Large intestine (tissue), 3 donors: ENCODE measurements at regions not wholly inside any gene's neighbourhood (a gene's known extent, or its start where the extent isn't known, plus 50 kb on each side); places are given as distances from the start of the nearest gene placed in this dataset.

Experiments used
- DNase-seq, 2 donors: peaks; one replicate each; pipeline versions ENCODE4 v3.0.0 to v3.0.0-alpha.2; 2013
- H3K27ac ChIP-seq: one replicate; pipeline ENCODE4 v1.5.1; 2013; ENCODE audit warnings: low read length
- H3K27me3 ChIP-seq: 2 replicates; pipeline ENCODE4 v1.6.1; 2013; ENCODE audit warnings: low read length; ENCODE audit not compliant: control insufficient read depth, insufficient read depth
- H3K36me3 ChIP-seq: 2 replicates; pipeline ENCODE4 v1.6.1; 2013; ENCODE audit warnings: low read length; ENCODE audit not compliant: control insufficient read depth, insufficient read depth
- H3K4me1 ChIP-seq: one replicate; pipeline ENCODE4 v1.6.1; 2013; ENCODE audit warnings: low read length; ENCODE audit not compliant: control insufficient read depth, insufficient read depth
- H3K4me3 ChIP-seq: one replicate; pipeline ENCODE4 v1.5.1; 2013; ENCODE audit warnings: low read length
- H3K9me3 ChIP-seq: one replicate; pipeline ENCODE4 v1.6.1; 2013; ENCODE audit warnings: mild to moderate bottlenecking, low read depth, low read length, moderate library complexity; ENCODE audit not compliant: control insufficient read depth
- WGBS: methylation state at CpG from one replicate; pipeline ENCODE4 v1.1.5; 2013; ENCODE audit warnings: low lambda C conversion rate; ENCODE audit not compliant: insufficient coverage; 5-methylcytosine and 5-hydroxymethylcytosine counted together

GRCh38 chr5:68818870-68819269 lies 274.9 kb upstream of the SLC30A5 start:
- no peaks in the 10 kb centered on the region for H3K9me3 ChIP-seq

GRCh38 chr5:68821056-68821455 lies 272.8 kb upstream of the SLC30A5 start:
- no peaks in the 10 kb centered on the region for H3K9me3 ChIP-seq
- H3K4me1 ChIP-seq: no peaks in the 10 kb centered on the region
- H3K4me3 ChIP-seq: no peak overlapping the region
- no CpG with 5 or more reads among the region's 2 CpGs for WGBS
- H3K36me3 ChIP-seq: no peaks in the 10 kb centered on the region
- no peak overlapping the region for H3K27ac ChIP-seq
- DNase-seq: no peak
- no peaks in the 10 kb centered on the region for H3K27me3 ChIP-seq

More at GRCh38 chr5:68818870-68819269, 274.9 kb upstream of the SLC30A5 start:
- Histone ChIP-seq H3K27ac (no peak overlapping the region), H3K4me1 (no peaks in the 10 kb centered on the region), H3K27me3 (no peaks in the 10 kb centered on the region), H3K36me3 (no peaks in the 10 kb centered on the region), H3K4me3 (no peak overlapping the region)
- WGBS: no CpG with 5 or more reads among the region's 3 CpGs
- DNase-seq: no peak

GRCh38 chr5:68822796-68823195 lies 271.0 kb upstream of the SLC30A5 start:
- H3K4me3 ChIP-seq: no peak overlapping the region
- no peaks in the 10 kb centered on the region for H3K36me3 ChIP-seq
- no peaks in the 10 kb centered on the region for H3K27me3 ChIP-seq
- no peak overlapping the region for H3K27ac ChIP-seq
- no CpG with 5 or more reads among the region's 1 CpG for WGBS
- no peak for DNase-seq
- no peaks in the 10 kb centered on the region for H3K9me3 ChIP-seq
- no peaks in the 10 kb centered on the region for H3K4me1 ChIP-seq

GRCh38 chr5:68823301-68823700 lies 270.5 kb upstream of the SLC30A5 start:
- H3K27ac ChIP-seq: no peak overlapping the region
- H3K27me3 ChIP-seq: no peaks in the 10 kb centered on the region
- no peak overlapping the region for H3K4me3 ChIP-seq
- no peaks in the 10 kb centered on the region for H3K4me1 ChIP-seq
- 100% methylated on average over 3 of the region's 6 CpGs for WGBS
- no peaks in the 10 kb centered on the region for H3K9me3 ChIP-seq
- H3K36me3 ChIP-seq: no peaks in the 10 kb centered on the region
- no peak for DNase-seq

GRCh38 chr5:68830377-68830898 lies 263.4 kb upstream of the SLC30A5 start:
- H3K27me3 ChIP-seq: no peaks in the 10 kb centered on the region
- H3K4me3 ChIP-seq: no peak overlapping the region
- no peak overlapping the region for H3K27ac ChIP-seq
- WGBS: 83% methylated on average over 1 of the region's 3 CpGs
- H3K4me1 ChIP-seq: no peaks in the 10 kb centered on the region
- H3K9me3 ChIP-seq: no peaks in the 10 kb centered on the region
- no peak for DNase-seq
- H3K36me3 ChIP-seq: no peaks in the 10 kb centered on the region

- H3K27ac ChIP-seq: no peak overlapping the region
- no peaks in the 10 kb centered on the region for H3K9me3 ChIP-seq
- no peak overlapping the region for H3K4me3 ChIP-seq
- H3K4me1 ChIP-seq: no peaks in the 10 kb centered on the region
- no CpG with 5 or more reads among the region's 4 CpGs for WGBS
- no peak for DNase-seq
- no peaks in the 10 kb centered on the region for H3K27me3 ChIP-seq
- H3K36me3 ChIP-seq: no peaks in the 10 kb centered on the region
Observed at GRCh38 chr5:68834491-68834981, 259.3 kb upstream of the SLC30A5 start.

- Histone ChIP-seq H3K36me3 (no peaks in the 10 kb centered on the region), H3K9me3 (no peaks in the 10 kb centered on the region), H3K27ac (no peak overlapping the region), H3K4me3 (no peak overlapping the region), H3K4me1 (no peaks in the 10 kb centered on the region), H3K27me3 (no peaks in the 10 kb centered on the region)
- no peak for DNase-seq
- WGBS: no CpG with 5 or more reads among the region's 3 CpGs
Observed at GRCh38 chr5:68838157-68838718, 255.6 kb upstream of the SLC30A5 start.

- no peak for DNase-seq
- H3K9me3 ChIP-seq: no peaks in the 10 kb centered on the region
- H3K4me3 ChIP-seq: no peak overlapping the region
- no peaks in the 10 kb centered on the region for H3K27me3 ChIP-seq
- no CpG with 5 or more reads among the region's 5 CpGs for WGBS
- no peak overlapping the region for H3K27ac ChIP-seq
- H3K36me3 ChIP-seq: no peaks in the 10 kb centered on the region
- no peaks in the 10 kb centered on the region for H3K4me1 ChIP-seq
Observed at GRCh38 chr5:68839019-68839552, 254.7 kb upstream of the SLC30A5 start.

- DNase-seq: no peak
- Histone ChIP-seq H3K9me3 (no peaks in the 10 kb centered on the region), H3K27me3 (no peaks in the 10 kb centered on the region), H3K36me3 (no peaks in the 10 kb centered on the region), H3K4me3 (no peak overlapping the region), H3K27ac (no peak overlapping the region), H3K4me1 (no peaks in the 10 kb centered on the region)
- no CpG with 5 or more reads among the region's 3 CpGs for WGBS
Observed at GRCh38 chr5:68843624-68844364, 250.0 kb upstream of the SLC30A5 start.

GRCh38 chr5:68845131-68845530 lies 248.7 kb upstream of the SLC30A5 start:
- Histone ChIP-seq H3K36me3 (no peaks in the 10 kb centered on the region), H3K27me3 (no peaks in the 10 kb centered on the region), H3K4me1 (no peaks in the 10 kb centered on the region), H3K27ac (no peak overlapping the region), H3K4me3 (no peak overlapping the region), H3K9me3 (no peaks in the 10 kb centered on the region)
- no peak for DNase-seq
